Trophoblast cell (in vitro differentiated cells and primary cell): ENCODE measurements at regions not wholly inside any gene's neighbourhood (a gene's known extent, or its start where the extent isn't known, plus 50 kb on each side); places are given as distances from the start of the nearest gene placed in this dataset.

Experiments
- DNase-seq, 2 donors: peaks; one replicate each; pipeline ENCODE4 v3.0.0-alpha.2; 2016
- H2AFZ ChIP-seq: 2 replicates; pipeline ENCODE4 v1.6.1; 2013; ENCODE audit warnings: low read length, moderate library complexity, mild to moderate bottlenecking; ENCODE audit not compliant: insufficient read depth, poor library complexity
- H2AK5ac ChIP-seq: 2 replicates; pipeline ENCODE4 v1.6.1; 2013; ENCODE audit warnings: mild to moderate bottlenecking, low read length
- H2BK120ac ChIP-seq: 2 replicates; pipeline ENCODE4 v1.6.1; 2013; ENCODE audit warnings: low read length, mild to moderate bottlenecking, moderate library complexity; ENCODE audit not compliant: insufficient read depth, poor library complexity
- H2BK12ac ChIP-seq: 2 replicates; pipeline ENCODE4 v1.6.1; 2013; ENCODE audit warnings: mild to moderate bottlenecking, low read length, moderate library complexity
- H2BK5ac ChIP-seq: 2 replicates; pipeline ENCODE4 v1.6.1; 2013; ENCODE audit warnings: low read length, low read depth, moderate library complexity, mild to moderate bottlenecking; ENCODE audit not compliant: poor library complexity
- H3K14ac ChIP-seq: 2 replicates; pipeline ENCODE4 v1.6.1; 2013; ENCODE audit warnings: mild to moderate bottlenecking, low read length
- H3K18ac ChIP-seq: 2 replicates; pipeline ENCODE4 v1.6.1; 2013; ENCODE audit warnings: mild to moderate bottlenecking, low read length
- H3K23ac ChIP-seq: 2 replicates; pipeline ENCODE4 v1.6.1; 2013; ENCODE audit warnings: low read length
- H3K27ac ChIP-seq: 2 replicates; pipeline ENCODE4 v1.5.1; 2013; ENCODE audit warnings: low read depth, mild to moderate bottlenecking, inconsistent platforms, low read length, moderate library complexity
- H3K27me3 ChIP-seq: 2 replicates; pipeline ENCODE4 v1.6.1; 2013; ENCODE audit warnings: inconsistent platforms, mild to moderate bottlenecking, low read length, moderate library complexity; ENCODE audit not compliant: insufficient read depth
- H3K36me3 ChIP-seq, 2 experiments: 1 replicate in 1 of 2; 2 replicates in 1 of 2; pipeline ENCODE4 v1.6.1; 2013; ENCODE audit warnings: low read length in 2 of 2, mild to moderate bottlenecking in 2 of 2, moderate library complexity in 1 of 2; ENCODE audit not compliant: insufficient read depth in 2 of 2, control insufficient read depth in 1 of 2
- H3K4ac ChIP-seq: 2 replicates; pipeline ENCODE4 v1.6.1; 2013; ENCODE audit warnings: low read depth, mild to moderate bottlenecking, low read length, moderate library complexity
- H3K4me1 ChIP-seq, 2 experiments: 1 replicate in 1 of 2; 2 replicates in 1 of 2; pipeline ENCODE4 v1.6.1; 2013; ENCODE audit warnings: low read length in 2 of 2, mild to moderate bottlenecking in 2 of 2, moderate library complexity in 1 of 2; ENCODE audit not compliant: insufficient read depth in 2 of 2, control insufficient read depth in 1 of 2
- H3K4me2 ChIP-seq: 2 replicates; pipeline ENCODE4 v1.6.1; 2013; ENCODE audit warnings: inconsistent platforms, mild to moderate bottlenecking, low read length, moderate library complexity
- H3K4me3 ChIP-seq: 2 replicates; pipeline ENCODE4 v1.5.1; 2013; ENCODE audit warnings: mild to moderate bottlenecking, low read depth, low read length, inconsistent platforms
- H3K79me1 ChIP-seq: one replicate; pipeline ENCODE4 v1.6.1; 2013; ENCODE audit warnings: low read length
- H3K79me2 ChIP-seq: 2 replicates; pipeline ENCODE4 v1.6.1; 2013; ENCODE audit warnings: low read length, mild to moderate bottlenecking; ENCODE audit not compliant: control insufficient read depth, insufficient read depth, poor library complexity
- H3K9ac ChIP-seq: 2 replicates; pipeline ENCODE4 v1.6.1; 2013; ENCODE audit warnings: mild to moderate bottlenecking, low read length
- H3K9me3 ChIP-seq: 2 replicates; pipeline ENCODE4 v1.6.1; 2013; ENCODE audit warnings: low read depth, mild to moderate bottlenecking, control low read depth, inconsistent platforms, low read length; ENCODE audit not compliant: insufficient read depth
- H4K12ac ChIP-seq: 2 replicates; pipeline ENCODE4 v1.6.1; 2013; ENCODE audit warnings: low read depth, mild to moderate bottlenecking, low read length, moderate library complexity
- H4K8ac ChIP-seq: 2 replicates; pipeline ENCODE4 v1.6.1; 2013; ENCODE audit warnings: low read depth, mild to moderate bottlenecking, low read length, moderate library complexity
- H4K91ac ChIP-seq: one replicate; pipeline ENCODE4 v1.6.1; 2013; ENCODE audit warnings: low read depth, mild to moderate bottlenecking, low read length, moderate library complexity
- WGBS: extraction: QIAGEN DNeasy Blood & Tissue Kit; methylation state at CpG from one replicate; pipeline ENCODE4 v1.1.7; 2013; ENCODE audit warnings: missing lambda C conversion rate; ENCODE audit not compliant: insufficient read length, insufficient coverage; ENCODE audit errors: extremely low coverage; 5-methylcytosine and 5-hydroxymethylcytosine counted together

GRCh38 chr14:36452860-36453259, 67.2 kb downstream of the NKX2-1 start:
- Histone ChIP-seq H3K27ac (no peak overlapping the region), H3K9ac (no peak overlapping the region), H3K79me1 (no peaks in the 10 kb centered on the region), H4K12ac (no peak overlapping the region), H2BK120ac (no peak overlapping the region), H2AFZ (no peak overlapping the region), H3K4me1 (peaks cover 2 to 5% of the 10 kb centered on the region in 2 experiments), H3K18ac (no peak overlapping the region), H3K79me2 (no peaks in the 10 kb centered on the region), H3K27me3 (no peaks in the 10 kb centered on the region), H3K14ac (no peak overlapping the region), H3K9me3 (no peaks in the 10 kb centered on the region), H3K23ac (no peak overlapping the region), H4K91ac (no peak overlapping the region), H3K36me3 (no peaks in the 10 kb centered on the region), H2BK12ac (no peak overlapping the region), H3K4me2 (no peak overlapping the region), H3K4ac (no peak overlapping the region), H4K8ac (no peak overlapping the region), H2AK5ac (no peak overlapping the region), H3K4me3 (no peak overlapping the region), H2BK5ac (no peak overlapping the region)
- no CpG with 5 or more reads among the region's 7 CpGs for WGBS
- DNase-seq, result no peak

GRCh38 chr14:36451310-36452065, 68.5 kb downstream of the NKX2-1 start:
- Histone ChIP-seq H4K12ac (no peak overlapping the region), H2AK5ac (no peak overlapping the region), H3K9me3 (no peaks in the 10 kb centered on the region), H3K9ac (no peak overlapping the region), H2BK5ac (no peak overlapping the region), H2BK120ac (no peak overlapping the region), H3K23ac (no peak overlapping the region), H2BK12ac (no peak overlapping the region), H3K27ac (no peak overlapping the region), H3K27me3 (no peaks in the 10 kb centered on the region), H2AFZ (no peak overlapping the region), H3K79me2 (no peaks in the 10 kb centered on the region), H3K4me1 (peaks cover 2 to 5% of the 10 kb centered on the region in 2 experiments), H3K4me3 (no peak overlapping the region), H3K14ac (no peak overlapping the region), H3K36me3 (no peaks in the 10 kb centered on the region), H4K91ac (no peak overlapping the region), H3K4me2 (no peak overlapping the region), H3K18ac (no peak overlapping the region), H4K8ac (no peak overlapping the region), H3K79me1 (no peaks in the 10 kb centered on the region), H3K4ac (no peak overlapping the region)
- no peak for DNase-seq
- WGBS, result no CpG with 5 or more reads among the region's 8 CpGs

- Histone ChIP-seq H3K79me2 (no peaks in the 10 kb centered on the region), H4K8ac (no peak overlapping the region)
- no peak for DNase-seq
Observed at GRCh38 chr14:36450550-36450949, 69.5 kb downstream of the NKX2-1 start.

GRCh38 chr14:36449903-36450302, 70.1 kb downstream of the NKX2-1 start:
- Histone ChIP-seq H3K27me3 (no peaks in the 10 kb centered on the region), H3K79me2 (no peaks in the 10 kb centered on the region), H3K9me3 (no peaks in the 10 kb centered on the region), H4K8ac (no peak overlapping the region), H3K36me3 (no peaks in the 10 kb centered on the region), H3K18ac (no peak overlapping the region), H3K4me2 (no peak overlapping the region), H3K4me3 (no peak overlapping the region), H3K4me1 (peaks cover 2 to 5% of the 10 kb centered on the region in 2 experiments), H2BK12ac (no peak overlapping the region), H4K12ac (no peak overlapping the region), H3K27ac (no peak overlapping the region), H2BK120ac (no peak overlapping the region), H3K14ac (no peak overlapping the region), H2AK5ac (no peak overlapping the region), H2AFZ (no peak overlapping the region), H3K23ac (no peak overlapping the region), H3K9ac (no peak overlapping the region), H3K79me1 (no peaks in the 10 kb centered on the region), H4K91ac (no peak overlapping the region), H3K4ac (no peak overlapping the region), H2BK5ac (no peak overlapping the region)
- WGBS, result no CpG with 5 or more reads among the region's 4 CpGs
- no peak for DNase-seq

More at GRCh38 chr14:36450550-36450949, 69.5 kb downstream of the NKX2-1 start:
- no peaks in the 10 kb centered on the region for H3K36me3 ChIP-seq
- H3K27ac ChIP-seq, result no peak overlapping the region
- no peak overlapping the region for H3K4me2 ChIP-seq
- H2AFZ ChIP-seq, result no peak overlapping the region
- no peaks in the 10 kb centered on the region for H3K79me1 ChIP-seq
- H3K18ac ChIP-seq, result no peak overlapping the region
- no peak overlapping the region for H2BK120ac ChIP-seq
- no peak overlapping the region for H3K14ac ChIP-seq
- H3K27me3 ChIP-seq, result no peaks in the 10 kb centered on the region
- H3K4me3 ChIP-seq, result no peak overlapping the region
- H2AK5ac ChIP-seq, result no peak overlapping the region
- no peak overlapping the region for H4K91ac ChIP-seq
- H3K23ac ChIP-seq, result no peak overlapping the region
- peaks cover 2 to 5% of the 10 kb centered on the region in 2 experiments for H3K4me1 ChIP-seq
- no peak overlapping the region for H2BK12ac ChIP-seq
- H3K9me3 ChIP-seq, result no peaks in the 10 kb centered on the region
- H2BK5ac ChIP-seq, result no peak overlapping the region
- no peak overlapping the region for H3K4ac ChIP-seq
- H3K9ac ChIP-seq, result no peak overlapping the region
- WGBS, result no CpG with 5 or more reads among the region's 4 CpGs
- H4K12ac ChIP-seq, result no peak overlapping the region
